Activated CD8-positive, alpha-beta memory T cell treated with anti-CD3 and anti-CD28 coated beads for 36 hours (primary cell): ENCODE measurements at regions not wholly inside any gene's neighbourhood (a gene's known extent, or its start where the extent isn't known, plus 50 kb on each side); places are given as distances from the start of the nearest gene placed in this dataset.

Experiments
- CTCF ChIA-PET: fragments of 350-600 bp; sonication (Branson Sonifier 250); formaldehyde crosslinking; loops from one replicate; lab custom pipeline; 2021; ENCODE audit warnings: antibody characterized with exemption; lab: Charles Lee
- POLR2A ChIA-PET: fragments of 350-600 bp; sonication (Branson Sonifier 250); formaldehyde crosslinking; loops from one replicate; lab custom pipeline; 2021; ENCODE audit warnings: antibody characterized with exemption; lab: Charles Lee

DNA sequence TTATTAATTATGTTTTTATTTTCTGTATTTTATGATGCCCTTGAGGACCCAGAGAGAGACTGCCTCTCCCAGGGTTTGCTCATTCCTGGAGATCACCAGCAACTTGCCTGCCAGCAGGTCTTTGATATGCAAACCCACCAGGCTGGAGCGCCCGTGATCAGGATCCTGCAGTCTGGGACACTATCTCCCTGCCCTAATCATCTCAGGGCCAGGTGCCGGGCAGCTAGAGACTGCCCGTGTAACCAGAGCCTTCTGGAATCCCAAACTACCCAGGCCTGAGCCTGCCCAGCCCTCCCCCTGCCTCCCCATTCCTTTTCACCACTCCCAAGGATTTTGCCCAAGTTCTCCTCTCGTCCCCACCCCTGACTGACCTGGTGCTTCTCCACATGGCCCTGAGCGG lies 52.2 kb upstream of the B3GAT1 start:
- POLR2A ChIA-PET, result no interaction called here
- CTCF ChIA-PET, result no interaction called here

DNA sequence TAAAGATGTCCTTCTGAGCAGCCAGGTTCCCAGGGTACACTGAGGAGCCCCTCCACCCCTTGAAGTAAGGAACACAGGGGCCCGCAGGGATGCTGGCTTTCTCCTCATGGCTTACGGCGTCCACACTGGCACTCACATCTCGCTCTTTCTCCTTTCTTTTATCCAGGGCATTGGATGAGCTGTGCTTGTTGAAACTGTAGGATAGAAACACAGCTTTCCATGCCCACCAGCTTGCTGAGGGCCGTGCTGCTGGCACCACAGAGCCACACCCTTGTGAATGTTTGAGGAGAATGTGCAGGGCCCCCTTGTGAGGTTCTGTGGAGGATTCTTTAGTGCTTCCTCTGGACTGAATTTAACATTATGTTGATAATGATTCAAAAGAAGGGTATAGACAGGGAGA lies 51.7 kb upstream of the B3GAT1 start:
- ChIA-PET CTCF (no interaction called here), POLR2A (no interaction called here)
